GM18858 (cell line): ENCODE measurements at regions not wholly inside any gene's neighbourhood (a gene's known extent, or its start where the extent isn't known, plus 50 kb on each side); places are given as distances from the start of the nearest gene placed in this dataset.
"Not testable (repeated sequence)": the region's sequence is repeated elsewhere in the genome, so short reads cannot be mapped to it uniquely, and the experiment has no call there.

Experiments
- ATAC-seq: cut with Tn5 transposase; IDR thresholded peaks from one replicate; pipeline ENCODE4 v1.9.1; 2021; ENCODE audit not compliant: unreplicated experiment

DNA sequence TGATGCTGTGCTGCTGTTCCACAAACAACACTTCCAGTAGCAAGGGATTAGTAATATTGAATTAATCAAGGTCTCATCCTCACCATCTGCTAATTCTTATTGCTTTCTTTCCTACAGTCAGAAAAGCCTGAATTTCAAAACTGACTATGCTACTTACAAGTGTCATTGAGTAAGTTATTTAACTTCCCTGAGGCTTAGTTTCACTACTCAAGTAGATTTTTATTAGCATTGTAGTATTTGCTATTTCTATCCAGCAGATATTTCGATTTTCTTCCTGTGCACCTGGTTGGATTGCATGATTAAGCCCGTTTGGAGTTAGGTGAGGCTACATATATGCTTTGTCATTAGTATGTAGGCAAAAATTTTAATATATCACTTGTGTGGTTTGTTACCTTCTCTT, 591.5 kb downstream of the TRHDE start:
- no peak for ATAC-seq

DNA sequence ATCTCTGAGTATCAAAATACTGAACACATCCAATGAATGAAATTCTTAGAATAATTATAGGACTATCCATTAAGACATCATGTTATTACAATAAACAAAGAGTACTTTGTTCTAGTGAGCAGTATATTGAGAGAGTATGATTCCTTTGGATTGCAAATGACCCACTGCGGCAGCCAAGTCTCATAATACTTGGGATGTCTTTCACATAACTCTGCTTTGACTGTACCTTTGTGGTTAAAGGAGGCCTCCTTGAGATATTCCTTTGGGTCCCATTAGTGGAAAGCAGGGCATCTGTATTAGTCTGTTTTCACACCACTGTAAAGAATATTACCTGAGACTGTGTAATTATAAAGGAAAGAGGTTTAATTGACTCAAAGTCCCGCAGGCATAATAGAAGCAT, 593.8 kb downstream of the TRHDE start:
- no peak for ATAC-seq

DNA sequence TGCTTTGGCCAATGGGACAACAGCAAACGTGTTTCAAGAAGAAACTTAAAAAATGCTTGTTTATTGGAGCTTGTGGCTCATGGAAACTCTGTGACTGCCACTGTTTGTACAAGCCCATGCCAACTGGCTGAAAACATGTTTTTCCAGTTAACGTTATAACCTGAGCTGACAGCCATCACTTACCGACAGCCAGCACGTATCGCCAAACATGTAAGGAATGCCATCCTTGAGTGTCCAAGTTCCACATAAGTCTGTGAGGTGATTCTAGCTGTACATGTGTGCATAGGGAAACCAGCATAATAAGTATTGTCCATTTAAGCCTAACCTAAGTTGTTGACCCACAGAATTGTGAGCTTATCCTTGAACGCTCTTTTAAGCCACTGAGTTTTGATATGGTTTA, 596.9 kb downstream of the TRHDE start:
- no peak for ATAC-seq

DNA sequence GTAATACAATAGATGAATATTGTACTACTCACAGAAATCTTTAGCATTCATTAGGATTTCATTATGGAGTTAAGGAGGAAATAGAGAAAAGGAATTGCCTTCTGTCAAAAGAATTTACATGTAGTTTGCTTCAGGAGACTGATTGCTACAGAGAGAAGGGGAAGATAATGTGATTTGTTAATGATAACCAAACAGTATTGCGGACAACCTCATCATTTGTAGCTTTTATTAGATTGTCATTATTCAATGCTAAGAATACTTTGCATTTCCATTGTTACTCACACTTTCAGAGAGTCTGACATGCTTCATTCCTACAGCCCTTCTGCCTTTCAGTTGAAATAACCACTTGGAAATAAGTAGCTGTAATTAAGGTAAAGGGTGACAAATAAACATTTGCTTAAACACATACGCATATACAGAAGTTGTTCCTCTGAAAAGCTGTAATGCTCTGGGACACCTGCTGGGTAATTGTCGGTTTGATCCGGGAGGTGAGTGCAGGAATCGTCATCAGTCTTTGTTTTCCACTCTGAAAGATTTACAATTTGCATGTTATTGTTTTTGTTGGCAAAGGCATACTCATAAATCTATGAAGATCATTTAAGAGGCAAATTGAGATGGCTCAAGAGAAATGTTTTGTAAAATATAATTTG, 600.2 kb downstream of the TRHDE start:
- no peak for ATAC-seq

DNA sequence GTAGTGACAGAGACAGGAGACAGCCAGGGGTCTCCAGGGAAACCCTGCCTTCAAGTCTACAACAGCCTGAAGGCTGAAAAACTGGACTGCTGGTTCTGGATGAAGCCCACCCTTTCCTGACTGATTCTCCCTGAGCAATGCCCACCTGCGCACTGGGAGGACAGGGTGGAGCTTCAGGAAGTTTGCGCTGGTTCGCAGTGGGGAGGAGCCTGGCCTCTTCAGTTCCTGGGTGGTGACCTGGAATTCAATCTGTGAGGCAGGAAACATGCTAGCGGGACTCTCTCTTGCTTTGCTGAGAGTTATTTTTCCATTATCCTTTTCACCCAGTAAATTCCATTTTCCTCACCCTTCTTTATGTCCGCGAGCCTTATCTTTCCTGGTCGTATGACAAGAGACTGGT, 600.8 kb downstream of the TRHDE start:
- ATAC-seq, result no peak

DNA sequence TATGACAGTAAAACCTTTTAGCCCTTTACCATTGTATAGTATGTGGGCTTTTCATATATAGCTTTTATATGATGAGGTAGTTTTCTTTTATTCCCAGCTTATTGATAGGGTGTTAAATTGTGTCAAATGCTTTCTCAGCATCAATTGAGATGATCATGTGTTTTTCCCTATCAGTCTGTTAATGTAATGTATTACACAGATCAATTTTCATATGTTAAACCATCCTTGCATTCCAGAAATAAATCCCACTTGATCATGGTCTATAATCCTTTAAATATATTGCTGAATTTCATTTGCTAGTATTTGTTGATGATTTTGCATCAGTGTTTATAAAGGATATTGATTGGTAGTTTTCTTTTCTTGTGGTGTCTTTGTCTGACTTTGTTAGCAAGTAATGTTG, 603.9 kb downstream of the TRHDE start:
- ATAC-seq, result no peak

DNA sequence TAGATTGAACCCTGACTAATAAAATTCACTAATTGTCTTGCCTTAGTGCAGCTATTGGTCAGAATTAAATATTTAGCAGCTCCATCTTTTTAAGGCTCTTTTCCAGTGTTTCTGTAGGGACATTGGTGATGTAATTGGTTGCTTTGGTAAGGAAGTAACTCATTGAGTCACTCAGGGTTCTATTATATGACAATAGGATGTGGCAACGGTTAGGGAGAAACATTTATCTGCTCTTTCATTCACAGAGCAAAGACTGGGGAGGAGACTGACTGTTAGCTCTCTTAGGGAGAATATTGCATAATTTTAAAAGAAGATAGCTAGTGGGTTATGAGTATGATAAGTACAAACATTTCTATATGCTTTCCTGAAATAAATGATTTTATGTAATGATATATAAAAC, 616.5 kb downstream of the TRHDE start:
- ATAC-seq, result no peak

DNA sequence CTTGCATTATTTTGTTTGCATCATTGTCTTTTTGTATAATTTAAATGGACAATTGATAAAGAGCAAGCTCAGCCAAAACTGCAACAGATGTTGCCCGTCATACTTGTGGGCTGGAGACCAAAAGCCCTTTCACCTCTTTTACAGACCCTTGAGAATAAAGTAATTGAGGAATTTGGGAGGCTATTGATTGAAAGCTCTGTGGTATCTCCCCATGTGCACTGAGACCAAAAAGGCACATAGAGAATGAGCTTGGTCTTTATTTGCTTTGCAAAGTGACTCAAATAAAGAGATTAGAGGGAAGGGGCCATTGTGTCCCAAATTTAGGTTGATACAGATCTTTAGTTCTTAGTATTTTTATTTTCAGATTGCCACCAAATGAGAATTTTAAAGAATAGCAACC, 617.6 kb downstream of the TRHDE start:
- ATAC-seq, result no peak

DNA sequence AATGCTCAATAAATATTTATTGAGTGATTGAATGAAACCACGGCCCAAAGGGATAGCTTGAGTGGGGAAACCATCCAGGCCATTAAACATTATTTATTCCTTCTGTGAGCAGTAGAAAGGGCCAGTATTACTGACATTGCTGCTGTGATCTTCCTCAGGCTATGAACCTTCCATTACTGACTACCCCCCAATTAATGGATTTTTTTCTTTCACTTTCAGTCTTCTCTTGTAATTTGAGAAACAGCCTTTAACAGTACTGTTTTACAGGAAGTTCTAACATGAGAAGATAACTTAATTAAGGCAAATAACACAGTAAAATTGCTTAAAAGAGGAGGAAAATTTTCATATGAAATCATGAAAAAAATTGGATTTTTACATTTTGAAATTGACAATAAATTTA, 629.5 kb downstream of the TRHDE start:
- ATAC-seq, result no peak

DNA sequence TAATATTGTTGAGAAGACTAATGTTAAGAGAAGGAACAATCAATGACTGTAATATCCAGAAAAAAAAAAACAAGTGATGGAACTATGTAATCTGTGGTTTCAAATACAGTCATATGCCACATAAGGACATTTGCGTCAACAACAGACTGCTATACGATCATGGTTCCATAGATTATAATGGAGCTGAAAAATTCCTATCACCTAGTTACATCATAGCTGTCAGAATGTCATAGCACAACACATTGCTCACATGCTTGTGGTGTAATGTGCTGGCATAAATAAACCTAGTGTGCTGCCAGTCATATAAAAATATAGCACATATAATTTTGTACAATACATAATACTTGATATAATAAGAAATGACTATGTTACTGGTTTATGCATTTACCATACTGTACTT, 653.5 kb downstream of the TRHDE start:
- ATAC-seq, result no peak

DNA sequence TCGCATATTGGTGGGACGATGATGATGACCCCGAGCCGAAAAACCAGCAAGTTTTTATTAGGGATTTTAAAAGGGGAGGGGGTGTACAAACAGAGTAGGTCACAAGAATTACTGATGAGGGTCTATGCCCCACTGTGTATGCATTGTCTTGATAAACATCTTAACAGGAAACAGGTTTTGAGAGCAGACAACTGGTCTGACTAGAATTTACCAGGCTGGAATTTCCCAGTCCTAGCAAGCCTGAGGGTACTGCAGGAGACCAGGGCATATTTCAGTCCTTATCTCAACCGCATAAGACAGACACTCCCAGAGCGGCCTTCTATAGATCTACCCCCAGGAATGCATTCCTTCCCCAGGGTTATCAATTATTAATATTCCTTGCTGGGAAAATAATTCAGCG, 659.7 kb downstream of the TRHDE start:
- ATAC-seq, result not testable (repeated sequence)

DNA sequence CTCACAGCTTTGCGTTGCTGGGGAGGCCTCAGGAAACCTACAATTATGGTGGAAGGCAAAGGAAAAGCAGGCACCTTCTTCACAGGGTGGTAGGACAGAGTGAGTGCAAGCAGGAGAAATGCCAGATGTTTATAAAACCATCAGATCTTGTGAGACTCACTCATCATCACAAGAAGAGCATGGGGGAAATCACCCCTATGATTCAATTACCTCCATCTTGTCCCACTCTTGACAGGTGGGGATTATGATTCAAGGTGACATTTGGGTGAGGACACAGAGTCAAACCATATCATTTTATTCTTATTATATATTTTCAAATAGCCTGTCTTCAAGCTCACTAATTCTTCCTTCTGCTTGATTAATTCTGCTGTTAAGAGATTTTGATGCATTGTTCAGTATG, 665.3 kb downstream of the TRHDE start:
- no peak for ATAC-seq

DNA sequence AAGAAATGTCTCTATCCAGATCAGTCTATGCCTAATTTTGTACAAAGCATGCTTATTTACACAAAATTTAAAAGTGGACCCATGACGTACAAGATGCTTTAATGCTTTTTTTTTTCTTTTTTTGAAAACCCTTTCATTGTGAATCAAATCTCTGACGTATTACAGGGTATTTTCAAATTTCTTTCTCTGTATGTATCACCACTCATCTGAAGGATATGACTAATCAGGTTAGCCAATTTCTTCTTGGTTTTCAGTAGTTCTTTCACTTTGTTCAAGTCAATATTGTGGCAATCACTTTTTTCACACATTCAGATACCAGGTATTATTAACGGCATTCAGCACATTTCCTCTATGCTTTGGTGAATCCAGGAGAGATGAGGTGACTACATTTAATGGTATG, 685.3 kb downstream of the TRHDE start:
- no peak for ATAC-seq

DNA sequence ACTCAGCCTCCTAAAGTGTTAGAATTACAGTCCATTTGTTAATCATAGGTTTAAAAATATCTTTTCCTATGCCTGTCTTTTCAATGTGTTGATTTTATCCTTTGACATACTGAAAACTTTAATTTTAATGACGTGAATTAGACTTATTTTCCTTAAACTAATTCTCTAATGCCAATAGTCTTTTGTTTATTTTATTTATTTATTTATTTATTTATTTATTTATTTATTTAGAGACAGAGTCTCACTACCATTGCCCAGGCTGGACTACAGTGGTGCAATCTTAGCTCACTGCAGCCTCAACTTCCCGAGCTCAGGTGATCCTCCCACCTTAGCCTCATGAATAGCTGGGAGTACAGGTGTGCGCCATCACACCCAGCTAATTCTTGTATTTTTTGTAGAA, 694.5 kb downstream of the TRHDE start:
- no peak for ATAC-seq

DNA sequence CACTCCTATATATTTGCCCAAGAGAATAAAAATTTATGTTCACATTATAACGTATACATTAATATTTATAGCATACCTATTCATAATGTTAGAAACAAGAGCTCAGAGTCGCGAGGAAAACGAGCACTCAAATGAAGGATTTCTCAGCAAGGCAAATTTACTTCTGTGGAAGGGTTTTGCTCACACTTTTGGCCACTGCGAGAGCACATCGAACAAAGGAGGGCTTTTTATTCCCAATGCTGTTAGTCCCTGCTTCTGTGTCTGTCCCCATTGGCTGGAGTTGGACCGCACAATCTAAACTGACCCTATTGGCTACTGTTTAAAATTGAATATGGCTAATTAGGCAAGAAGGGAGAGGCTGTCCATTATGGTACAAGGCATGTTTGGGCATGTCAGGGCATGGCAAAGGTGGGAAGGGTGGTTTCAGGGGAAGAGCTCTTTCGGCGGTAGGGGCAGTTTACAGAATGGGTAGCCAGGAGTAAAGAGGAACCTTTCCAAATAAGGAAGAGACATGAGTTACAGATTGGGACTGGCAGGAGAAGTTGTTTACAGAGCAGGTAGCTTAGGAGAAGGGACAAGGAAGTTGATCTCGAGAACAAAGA, 702.9 kb downstream of the TRHDE start:
- ATAC-seq, result no peak

DNA sequence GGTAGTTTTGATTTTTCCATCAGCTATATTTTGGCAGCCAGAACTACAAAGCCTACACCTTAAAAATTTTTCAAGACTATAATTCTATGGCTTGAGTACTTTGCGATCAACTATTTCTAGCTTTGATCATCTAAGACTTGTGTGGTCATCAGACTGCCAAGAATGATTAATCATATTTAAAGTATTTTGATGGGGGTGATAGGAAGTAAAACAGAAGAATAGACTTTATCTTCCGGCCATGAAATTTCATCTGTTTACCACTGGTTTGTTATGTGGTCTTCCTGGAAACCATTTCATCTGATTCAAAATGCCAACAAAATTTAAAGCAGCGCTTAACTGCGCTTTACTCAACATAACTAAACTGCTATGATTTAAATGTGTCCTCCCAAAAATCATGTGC, 706.8 kb downstream of the TRHDE start:
- ATAC-seq, result no peak

DNA sequence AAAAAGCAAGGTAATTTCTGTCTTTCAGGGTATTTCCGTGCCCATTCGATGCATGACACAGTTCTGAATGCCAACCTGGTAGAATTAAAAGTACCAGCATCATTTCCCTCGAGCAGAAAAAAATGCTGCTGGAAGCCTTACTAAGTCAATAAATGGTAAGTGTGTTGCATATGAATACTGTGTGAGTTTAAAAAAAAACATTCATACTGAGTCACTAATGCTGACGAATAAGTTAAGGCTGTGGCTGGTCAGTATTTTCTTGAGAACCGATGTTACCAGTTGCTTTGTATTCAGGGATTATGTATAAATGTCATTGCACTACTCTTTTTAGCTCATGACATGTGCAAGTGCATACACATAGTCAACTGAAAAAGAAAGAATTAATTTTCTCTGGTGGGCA, 710.2 kb downstream of the TRHDE start:
- no peak for ATAC-seq

DNA sequence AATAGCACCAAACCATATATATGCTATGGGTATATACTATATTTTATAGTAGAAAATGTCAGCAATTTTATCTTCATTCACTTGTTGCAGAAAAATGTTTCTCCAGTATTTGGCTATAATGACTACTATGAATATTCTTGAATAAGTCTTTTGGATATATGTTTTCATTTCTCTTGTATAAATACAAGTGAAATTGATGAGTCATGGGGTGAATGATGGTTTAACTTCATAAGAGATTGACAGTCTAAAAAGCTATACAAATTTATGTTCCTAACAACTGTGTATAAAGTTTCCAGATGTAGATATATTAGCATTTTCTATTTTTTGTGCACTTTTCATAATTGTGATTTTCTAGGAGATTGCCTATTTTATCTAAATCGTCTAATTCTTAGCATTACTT, 714.8 kb downstream of the TRHDE start:
- no peak for ATAC-seq

DNA sequence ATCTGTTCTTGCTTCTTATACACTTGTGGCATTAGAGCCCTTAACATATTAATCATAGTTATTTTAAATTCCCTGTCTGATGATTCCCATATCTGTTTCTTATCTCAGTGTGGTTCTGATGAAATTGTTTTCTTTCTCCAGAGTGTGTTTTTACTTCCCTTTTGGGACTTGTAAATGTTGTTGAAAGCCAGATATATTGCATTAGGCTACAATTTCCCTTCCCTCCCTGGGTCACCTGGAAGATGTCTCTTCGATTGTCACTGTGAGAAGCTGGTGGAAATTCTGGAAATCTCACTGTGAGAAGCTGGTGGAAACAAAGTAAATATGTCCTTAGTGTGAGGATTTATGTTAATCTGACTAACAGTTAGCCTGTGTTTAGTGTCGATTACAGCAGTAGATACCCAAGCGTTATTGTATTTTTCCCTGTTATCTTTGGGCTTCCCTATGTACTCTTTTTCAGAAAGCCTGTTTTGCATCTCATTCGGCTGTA, 717.3 kb downstream of the TRHDE start:
- ATAC-seq, result no peak

DNA sequence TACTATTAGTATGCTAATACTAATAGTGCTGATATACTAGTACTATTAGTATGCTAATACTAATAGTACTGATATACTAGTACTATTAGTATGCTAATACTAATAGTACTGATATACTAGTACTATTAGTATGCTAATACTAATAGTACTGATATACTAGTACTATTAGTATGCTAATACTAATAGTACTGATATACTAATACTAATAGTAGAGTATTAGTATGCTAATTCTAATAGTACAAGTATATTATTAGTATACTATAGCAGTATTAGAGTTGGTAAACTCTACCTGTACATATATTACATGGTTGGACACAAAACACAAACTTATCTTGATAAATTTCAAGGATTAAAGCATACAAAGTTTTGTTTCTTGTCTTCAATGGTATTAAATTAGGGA, 722.9 kb downstream of the TRHDE start:
- not testable (repeated sequence) for ATAC-seq

DNA sequence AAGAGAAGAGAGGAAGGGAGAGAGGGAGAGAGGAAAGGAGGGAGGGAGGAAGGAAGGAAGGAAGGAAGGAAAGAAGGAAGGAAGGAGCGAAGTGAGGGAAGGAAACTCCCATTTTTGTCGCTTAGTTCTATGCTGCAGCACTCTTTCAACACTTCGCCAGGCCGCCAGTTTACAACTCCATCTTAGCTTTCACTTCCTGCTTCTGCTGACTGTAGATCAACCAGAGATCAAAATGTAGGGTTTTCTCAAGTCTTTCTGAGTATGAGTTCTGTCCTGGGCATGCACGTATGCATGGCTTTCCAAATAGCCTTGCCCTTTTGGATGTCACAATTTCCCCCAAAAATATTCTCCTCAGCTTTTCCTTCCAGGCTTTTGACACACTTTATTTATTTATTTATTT, 723.4 kb downstream of the TRHDE start:
- ATAC-seq, result no peak

DNA sequence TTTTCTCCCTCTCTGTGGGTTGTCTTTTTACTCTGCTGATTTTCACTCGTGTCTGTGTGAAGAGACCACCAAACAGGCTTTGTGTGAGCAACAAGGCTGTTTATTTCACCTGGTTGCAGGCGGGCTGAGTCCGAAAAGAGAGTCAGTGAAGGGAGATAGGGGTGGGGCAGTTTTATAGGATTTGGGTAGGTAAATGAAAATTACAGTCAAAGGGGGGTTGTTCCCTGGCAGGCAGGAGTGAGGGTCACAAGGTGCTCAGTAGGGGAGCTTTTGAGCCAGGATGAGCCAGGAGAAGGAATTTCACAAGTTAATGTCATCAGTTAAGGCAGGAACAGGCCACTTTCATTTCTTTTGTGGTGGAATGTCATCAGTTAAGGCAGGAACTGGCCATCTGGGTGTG, 729.6 kb downstream of the TRHDE start:
- ATAC-seq, result not testable (repeated sequence)

DNA sequence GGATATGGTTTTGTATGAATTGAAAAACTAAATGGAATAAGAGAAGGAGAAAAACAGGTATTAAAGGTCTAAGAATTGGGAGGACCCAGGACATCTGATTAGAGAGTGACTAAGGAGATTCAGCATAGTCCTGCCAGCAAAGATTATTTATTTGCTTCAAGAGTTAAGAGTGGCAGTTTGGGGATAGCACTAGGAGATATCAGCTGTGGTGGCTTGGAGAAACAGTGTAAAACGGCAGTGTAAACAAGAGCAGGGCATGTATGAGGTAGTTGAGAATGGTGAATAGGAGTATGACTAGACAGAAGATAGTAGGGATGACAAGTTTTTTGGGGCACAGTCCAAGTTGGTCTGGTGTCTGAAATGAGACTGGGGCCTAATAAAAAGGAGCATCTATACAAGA, 730.3 kb downstream of the TRHDE start:
- not testable (repeated sequence) for ATAC-seq
